ENCODE measurements at regions not wholly inside any gene's neighbourhood (a gene's known extent, or its start where the extent isn't known, plus 50 kb on each side); places are given as distances from the start of the nearest gene placed in this dataset.
"Not testable (repeated sequence)": the region's sequence is repeated elsewhere in the genome, so short reads cannot be mapped to it uniquely, and the experiment has no call there.

GRCh38 chr7:14971678-14972077 lies 69.1 kb upstream of the DGKB start:
- not testable (repeated sequence) for TF ChIP-seq POLR2AphosphoS5 (IDR thresholded peaks at IDR 0.05; ENCODE audit: low read depth, low read length); SPI1 (IDR thresholded peaks at IDR 0.05; ENCODE audit: low read depth, low read length); POLR2A (IDR thresholded peaks at IDR 0.05; ENCODE audit: low read depth, low read length); PAX5 (IDR thresholded peaks at IDR 0.05; ENCODE audit: insufficient read depth, low read length, severe bottlenecking); TAF1 (IDR thresholded peaks at IDR 0.05; ENCODE audit: low read depth, low read length)

All from GM12891 (cell line).